Endothelial cell of umbilical vein (primary cell): ENCODE measurements at regions not wholly inside any gene's neighbourhood (a gene's known extent, or its start where the extent isn't known, plus 50 kb on each side); places are given as distances from the start of the nearest gene placed in this dataset.

Experiments used
- BruUV-seq: library from RNA; stranded (reverse); fragments of 400-500 nt; replicated peaks from 2 replicates; lab custom pipeline; 2021; lab: Mats Ljungman, UMichigan
- CTCF ChIA-PET: fragments of 300-600, 350-600 bp; sonication (Branson Sonifier 250); formaldehyde crosslinking; loops from one replicate; lab custom pipeline; 2021; ENCODE audit warnings: antibody characterized with exemption, inconsistent platforms; lab: Charles Lee
- POLR2A ChIA-PET: fragments of 300-600, 350-600 bp; sonication (Branson Sonifier 250); formaldehyde crosslinking; loops from one replicate; lab custom pipeline; 2021; ENCODE audit warnings: antibody characterized with exemption, inconsistent platforms; lab: Charles Lee
- DNase-seq: peaks from one replicate; pipeline ENCODE4 v3.0.0-alpha.2; 2011; ENCODE audit warnings: low read depth, low spot score
- FAIRE-seq: peaks from 2 replicates; lab custom pipeline; 2011; peaks lifted over from hg19 to GRCh38; lab: Jason Lieb, UNC
- H2AFZ ChIP-seq: 2 replicates; pipeline ENCODE4 v1.6.0; 2012; ENCODE audit warnings: low read depth, low read length, control low read depth, inconsistent platforms
- H3K27ac ChIP-seq: 2 replicates; pipeline ENCODE4 v1.5.1; 2011; ENCODE audit warnings: low read depth, mild to moderate bottlenecking, control low read depth, low read length, moderate library complexity; ENCODE audit not compliant: insufficient read depth
- H3K27me3 ChIP-seq, 2 experiments: 2 replicates each; pipeline versions ENCODE4 v1.6.0 to v1.6.1; 2011; ENCODE audit warnings: low read length in 2 of 2, mixed read lengths in 1 of 2; ENCODE audit not compliant: control insufficient read depth in 2 of 2, insufficient read depth in 2 of 2
- H3K36me3 ChIP-seq, 2 experiments: 2 replicates in 1 of 2; 3 replicates in 1 of 2; pipeline ENCODE4 v1.5.1; 2011; ENCODE audit warnings: low read length in 2 of 2, mild to moderate bottlenecking in 1 of 2, moderate library complexity in 1 of 2; ENCODE audit not compliant: control insufficient read depth in 2 of 2, insufficient read depth in 2 of 2; ENCODE audit errors: extremely low read depth in 1 of 2
- H3K4me1 ChIP-seq: 3 replicates; pipeline ENCODE4 v1.5.1; 2011; ENCODE audit warnings: mild to moderate bottlenecking, low read length; ENCODE audit not compliant: control insufficient read depth, insufficient read depth; ENCODE audit errors: extremely low read depth
- H3K4me2 ChIP-seq: 2 replicates; pipeline ENCODE4 v1.6.1; 2011; ENCODE audit warnings: low read length, control low read depth, mixed read lengths; ENCODE audit not compliant: insufficient read depth
- H3K4me3 ChIP-seq, 3 experiments: fragments of 200-600 bp in 1 of 3; sonication (generic), shearing (Covaris generic) in 1 of 3; replicated peaks in 1 of 3; 2 replicates each; pipeline ENCODE4 v1.5.1; 2011 to 2016; ENCODE audit warnings: control low read depth in 3 of 3, low read length in 3 of 3, mild to moderate bottlenecking in 2 of 3, inconsistent platforms in 1 of 3, low read depth in 1 of 3, moderate library complexity in 1 of 3; ENCODE audit not compliant: insufficient read depth in 1 of 3
- H3K79me2 ChIP-seq: 2 replicates; pipeline ENCODE4 v1.6.0; 2012; ENCODE audit warnings: low read length, inconsistent platforms; ENCODE audit not compliant: control insufficient read depth, insufficient read depth
- H3K9ac ChIP-seq: replicated peaks from 2 replicates; pipeline ENCODE3; 2011; ENCODE audit warnings: low read length, control low read depth; ENCODE audit not compliant: insufficient read depth; ENCODE audit errors: extremely low read depth
- H3K9me1 ChIP-seq: replicated peaks from 3 replicates; pipeline ENCODE4 v1.6.0; 2011; ENCODE audit warnings: mild to moderate bottlenecking, low read length; ENCODE audit not compliant: control insufficient read depth, insufficient read depth; ENCODE audit errors: extremely low read depth
- H3K9me3 ChIP-seq: replicated peaks from 2 replicates; pipeline ENCODE4 v1.5.1; 2012; ENCODE audit warnings: low read length, inconsistent platforms; ENCODE audit not compliant: control insufficient read depth, insufficient read depth
- H4K20me1 ChIP-seq: replicated peaks from 2 replicates; pipeline ENCODE3; 2011; ENCODE audit warnings: mild to moderate bottlenecking, low read length; ENCODE audit not compliant: control insufficient read depth, insufficient read depth; ENCODE audit errors: extremely low read depth
- CTCF ChIP-seq, 2 donors: IDR thresholded peaks; 1 replicate in 1 of 2; 2 replicates in 1 of 2; pipeline ENCODE4 v1.5.1; 2011; ENCODE audit warnings: low read length in 2 of 2, mild to moderate bottlenecking in 2 of 2, moderate library complexity in 2 of 2, control low read depth in 1 of 2, inconsistent platforms in 1 of 2, low read depth in 1 of 2; ENCODE audit not compliant: insufficient read depth in 1 of 2; ENCODE audit errors: extremely low read depth in 1 of 2
- EZH2 ChIP-seq: IDR thresholded peaks from 2 replicates; pipeline ENCODE4 v1.6.1; 2012; ENCODE audit warnings: borderline replicate concordance, low read depth, mild to moderate bottlenecking, moderate library complexity, low read length, inconsistent platforms; ENCODE audit not compliant: severe bottlenecking
- FOS ChIP-seq: IDR thresholded peaks from 2 replicates; pipeline ENCODE4 v1.6.1; 2011; ENCODE audit warnings: mild to moderate bottlenecking, low read length, moderate library complexity, borderline replicate concordance; ENCODE audit not compliant: insufficient read depth
- GATA2 ChIP-seq: IDR thresholded peaks from 2 replicates; pipeline ENCODE4 v1.7.0; 2011; ENCODE audit warnings: low read depth, mild to moderate bottlenecking, moderate library complexity, mixed read lengths, low read length; ENCODE audit not compliant: insufficient read length, insufficient read depth
- JUN ChIP-seq: IDR thresholded peaks from 2 replicates; pipeline ENCODE4 v1.6.1; 2011; ENCODE audit warnings: borderline replicate concordance, low read depth; ENCODE audit not compliant: insufficient read length, insufficient read depth
- MAX ChIP-seq: IDR thresholded peaks from 2 replicates; pipeline ENCODE4 v1.6.1; 2011; ENCODE audit not compliant: insufficient read depth, insufficient read length
- MYC ChIP-seq: IDR thresholded peaks from one replicate; pipeline ENCODE4 v1.6.1; 2011; ENCODE audit warnings: mild to moderate bottlenecking, low read depth, low read length
- POLR2A ChIP-seq: IDR thresholded peaks from 2 replicates; pipeline ENCODE4 v1.6.1; 2012; ENCODE audit warnings: low read depth, mild to moderate bottlenecking, control low read depth, low read length
- POLR2AphosphoS5 ChIP-seq: IDR thresholded peaks from 2 replicates; pipeline ENCODE4 v1.6.1; 2012; ENCODE audit warnings: low read depth, mild to moderate bottlenecking, control low read depth, low read length, moderate library complexity; ENCODE audit not compliant: insufficient read depth
- dilution Hi-C: fragments of 300-500 bp; cut with MboI; formaldehyde crosslinking; loops from one replicate; pipeline ENCODE4 v1.15.0; 2019; ENCODE audit warnings: low sequenced_read_pairs; ENCODE audit not compliant: extremely low pct_ligation_motif_present
- intact Hi-C: fragments of 100-400 bp; cut with micrococcal nuclease; formaldehyde crosslinking; loops from one replicate; pipeline ENCODE4 v1.10.0; 2022

DNA sequence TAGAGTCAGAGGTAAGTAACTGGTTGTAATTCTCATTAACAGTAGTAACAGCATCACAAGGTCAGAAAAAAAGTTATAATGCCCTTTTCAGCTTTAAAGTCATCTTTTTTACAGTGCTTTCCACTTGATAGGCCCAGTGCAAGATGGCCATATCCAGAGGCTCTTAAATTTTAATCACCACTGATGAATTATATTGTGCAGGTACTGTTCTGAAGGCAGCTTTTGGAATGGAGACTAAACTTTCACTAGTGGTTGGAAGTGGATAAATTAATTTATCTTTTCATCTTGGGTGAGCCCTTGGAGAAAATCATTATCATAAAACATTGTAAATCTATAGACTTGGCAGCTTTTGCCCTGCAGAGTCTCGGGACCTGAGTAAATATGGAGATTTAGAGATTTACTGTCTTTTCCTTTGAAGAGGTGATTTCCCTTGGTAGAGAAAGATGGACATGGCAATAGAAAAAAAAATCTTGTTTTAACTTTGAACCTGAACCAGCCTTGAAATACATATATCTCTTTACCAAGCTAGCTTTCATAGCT lies 969.1 kb upstream of the NOVA1 start:
- no peak overlapping the region for H3K4me2 ChIP-seq
- CTCF ChIA-PET, result interaction anchor here (1.2 kb wide), 1 partner anchor 13 kb away, joined by 3 read pairs; no protein-coding TSS in a partner anchor
- no peak overlapping the region for H3K27ac ChIP-seq
- DNase-seq (no peak), FAIRE-seq (no peak)
- no peaks in the 10 kb centered on the region for H3K27me3 ChIP-seq
- no TSS peak for BruUV-seq
- H3K4me1 ChIP-seq, result no peaks in the 10 kb centered on the region
- H3K9ac ChIP-seq, result no peak overlapping the region
- no peaks in the 10 kb centered on the region for H3K9me3 ChIP-seq
- intact Hi-C loops, result no loop called here
- POLR2A ChIA-PET, result no interaction called here
- no peaks in the 10 kb centered on the region for H3K9me1 ChIP-seq
- dilution Hi-C loops, result no loop called here
- no peaks in the 10 kb centered on the region for H3K36me3 ChIP-seq
- no peak overlapping the region for H3K4me3 ChIP-seq
- no peak overlapping the region for H2AFZ ChIP-seq
- no peak for TF ChIP-seq EZH2
- no peak for TF ChIP-seq POLR2AphosphoS5
- TF ChIP-seq JUN, result no peak
- TF ChIP-seq MAX, result no peak
- no peak for TF ChIP-seq GATA2
- TF ChIP-seq FOS, result no peak
- TF ChIP-seq CTCF (IDR thresholded peaks at IDR 0.05; ENCODE audit: extremely low read depth in 1 of 2, insufficient read depth in 1 of 2, low read depth in 1 of 2, low read length in 2 of 2), result no peak
- TF ChIP-seq MYC, result no peak
- no peak for TF ChIP-seq POLR2A
- H3K79me2 ChIP-seq, result no peaks in the 10 kb centered on the region
- H4K20me1 ChIP-seq, result no peaks in the 10 kb centered on the region
